ENCODE measurements at regions not wholly inside any gene's neighbourhood (a gene's known extent, or its start where the extent isn't known, plus 50 kb on each side); places are given as distances from the start of the nearest gene placed in this dataset.

- Histone ChIP-seq H3K4me3 (no peak overlapping the region), H3K9me3 (peaks cover 0 to 22% (median 0%) of the 10 kb centered on the region in 3 donors), H3K27me3 (no peaks in the 10 kb centered on the region), H3K36me3 (no peaks in the 10 kb centered on the region), H3K27ac (peak overlapping the region in 3 of 4 donors; percentile 63 to 69 (median 66)), H3K4me1 (peaks cover 4 to 26% (median 7%) of the 10 kb centered on the region in 3 donors)
- no peak for ATAC-seq
- TF ChIP-seq CTCF (IDR thresholded peaks at IDR 0.05), result no peak
- TF ChIP-seq EP300 (IDR thresholded peaks at IDR 0.05), result no peak
- TF ChIP-seq POLR2A (IDR thresholded peaks at IDR 0.05), result no peak
- TF ChIP-seq POLR2AphosphoS5 (IDR thresholded peaks at IDR 0.05), result no peak
- WGBS, 2 donors (ENCODE audit: low coverage in 1 of 2), result 98 to 100% methylated on average over 1 to 7 of the region's 26 CpGs
Observed at GRCh38 chr6:167551628-167552257, 226.9 kb downstream of the TTLL2 start.

- no peak for TF ChIP-seq EP300 (IDR thresholded peaks at IDR 0.05)
- no peak for TF ChIP-seq POLR2AphosphoS5 (IDR thresholded peaks at IDR 0.05)
- no peak for TF ChIP-seq POLR2A (IDR thresholded peaks at IDR 0.05)
- no peak for TF ChIP-seq CTCF (IDR thresholded peaks at IDR 0.05)
- no peak overlapping the region for H3K4me3 ChIP-seq
- 89% methylated on average over 7 of the region's 15 CpGs; no CpG with 5 or more reads in 1 of the 2 donors for WGBS, 2 donors (ENCODE audit: low coverage in 1 of 2)
- no peaks in the 10 kb centered on the region for H3K27me3 ChIP-seq
- no peaks in the 10 kb centered on the region for H3K36me3 ChIP-seq
- H3K4me1 ChIP-seq, result peaks cover 4 to 26% (median 7%) of the 10 kb centered on the region in 3 donors
- H3K27ac ChIP-seq, result no peak overlapping the region
- H3K9me3 ChIP-seq, result peaks cover 0 to 22% (median 0%) of the 10 kb centered on the region in 3 donors
- no peak for ATAC-seq
Observed at GRCh38 chr6:167552258-167552630, 227.4 kb downstream of the TTLL2 start.

GRCh38 chr6:167552961-167553735 is 228.3 kb downstream of the TTLL2 start:
- H3K4me1 ChIP-seq, result peaks cover 4 to 26% (median 7%) of the 10 kb centered on the region in 3 donors
- WGBS, 2 donors (ENCODE audit: low coverage in 1 of 2), result 94% methylated on average over 3 of the region's 19 CpGs; no CpG with 5 or more reads in 1 of the 2 donors
- no peak for TF ChIP-seq EP300 (IDR thresholded peaks at IDR 0.05)
- no peak for TF ChIP-seq CTCF (IDR thresholded peaks at IDR 0.05)
- TF ChIP-seq POLR2A (IDR thresholded peaks at IDR 0.05), result no peak
- no peak for TF ChIP-seq POLR2AphosphoS5 (IDR thresholded peaks at IDR 0.05)

GRCh38 chr6:167553736-167554119 is 228.8 kb downstream of the TTLL2 start:
- no peak overlapping the region for H3K27ac ChIP-seq
- 79% methylated on average over 2 of the region's 9 CpGs; no CpG with 5 or more reads in 1 of the 2 donors for WGBS, 2 donors (ENCODE audit: low coverage in 1 of 2)
- no peak for ATAC-seq

More at GRCh38 chr6:167552961-167553735, 228.3 kb downstream of the TTLL2 start:
- Histone ChIP-seq H3K36me3 (no peaks in the 10 kb centered on the region), H3K9me3 (peaks cover 0 to 22% (median 0%) of the 10 kb centered on the region in 3 donors), H3K4me3 (no peak overlapping the region), H3K27ac (no peak overlapping the region), H3K27me3 (no peaks in the 10 kb centered on the region)
- ATAC-seq, result no peak

More at GRCh38 chr6:167553736-167554119, 228.8 kb downstream of the TTLL2 start:
- Histone ChIP-seq H3K4me1 (peaks cover 4 to 26% (median 7%) of the 10 kb centered on the region in 3 donors), H3K4me3 (no peak overlapping the region), H3K36me3 (no peaks in the 10 kb centered on the region), H3K27me3 (no peaks in the 10 kb centered on the region), H3K9me3 (peaks cover 0 to 22% (median 0%) of the 10 kb centered on the region in 3 donors)
- TF ChIP-seq POLR2AphosphoS5 (IDR thresholded peaks at IDR 0.05), result no peak
- no peak for TF ChIP-seq EP300 (IDR thresholded peaks at IDR 0.05)
- no peak for TF ChIP-seq POLR2A (IDR thresholded peaks at IDR 0.05)
- TF ChIP-seq CTCF (IDR thresholded peaks at IDR 0.05), result no peak
